ENCODE measurements at regions not wholly inside any gene's neighbourhood (a gene's known extent, or its start where the extent isn't known, plus 50 kb on each side); places are given as distances from the start of the nearest gene placed in this dataset.

DNA sequence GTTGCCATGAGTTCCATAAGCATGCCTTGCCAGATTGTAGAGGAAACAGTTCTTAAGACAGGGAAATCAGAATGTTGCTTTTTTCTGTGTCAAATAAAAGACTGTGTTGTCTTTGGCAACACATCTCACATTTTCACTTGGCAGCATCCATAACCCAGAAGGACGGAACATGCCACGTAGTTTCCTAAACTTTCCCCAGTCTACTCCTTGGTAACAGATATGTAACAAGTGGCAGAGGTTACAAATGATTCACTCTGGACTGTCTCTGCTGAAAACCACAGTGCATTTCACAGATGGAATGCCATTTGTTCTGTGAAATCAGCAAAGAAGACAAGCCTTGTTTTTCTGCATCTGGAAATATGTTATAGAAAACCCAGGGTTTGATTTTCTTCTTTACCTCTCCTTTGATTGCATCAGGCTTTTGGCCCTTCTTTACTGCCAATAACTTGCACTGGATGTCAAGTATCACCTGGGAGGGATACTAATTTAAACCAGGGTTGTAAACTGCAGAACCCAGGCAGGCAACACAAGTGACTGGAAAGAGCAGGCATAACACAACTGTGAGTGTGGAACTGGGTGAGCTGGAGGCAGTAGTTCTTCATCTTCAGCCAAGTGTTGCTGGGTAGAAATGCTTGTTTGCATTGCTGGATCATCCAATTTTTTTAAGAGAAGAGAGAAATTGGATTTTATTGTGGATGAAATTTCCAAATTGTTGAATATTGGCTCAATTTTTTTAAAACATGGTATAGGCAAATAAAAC, 124.4 kb upstream of the FOXB1 start (continued):
- TF ChIP-seq, protein P1, sequence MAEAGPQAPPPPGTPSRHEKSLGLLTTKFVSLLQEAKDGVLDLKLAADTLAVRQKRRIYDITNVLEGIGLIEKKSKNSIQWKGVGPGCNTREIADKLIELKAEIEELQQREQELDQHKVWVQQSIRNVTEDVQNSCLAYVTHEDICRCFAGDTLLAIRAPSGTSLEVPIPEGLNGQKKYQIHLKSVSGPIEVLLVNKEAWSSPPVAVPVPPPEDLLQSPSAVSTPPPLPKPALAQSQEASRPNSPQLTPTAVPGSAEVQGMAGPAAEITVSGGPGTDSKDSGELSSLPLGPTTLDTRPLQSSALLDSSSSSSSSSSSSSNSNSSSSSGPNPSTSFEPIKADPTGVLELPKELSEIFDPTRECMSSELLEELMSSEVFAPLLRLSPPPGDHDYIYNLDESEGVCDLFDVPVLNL (CRISPR knock-in tag; IDR thresholded peaks at IDR 0.05; ENCODE audit: borderline replicate concordance, low read depth), result no peak
- no peak for TF ChIP-seq ZNF219 (CRISPR knock-in tag; IDR thresholded peaks at IDR 0.05; ENCODE audit: borderline replicate concordance)

DNA sequence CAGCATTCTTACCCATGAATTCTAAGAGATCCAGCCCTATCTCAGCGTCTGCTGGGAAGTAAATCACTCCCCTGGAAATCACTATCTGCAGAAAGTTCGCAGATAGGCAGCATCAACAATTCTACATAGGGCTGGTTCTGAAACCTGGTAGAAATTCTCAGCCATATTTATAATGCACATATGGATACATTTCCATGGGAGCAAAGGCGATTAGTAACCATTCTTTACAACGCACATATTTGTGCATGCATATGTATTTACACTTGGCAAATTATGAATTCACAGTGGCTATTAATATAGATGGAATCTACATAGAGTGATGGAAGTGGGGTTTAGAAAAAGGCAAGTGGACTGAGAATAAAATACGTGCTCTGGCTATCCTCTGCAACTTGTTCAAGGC, 128.0 kb upstream of the FOXB1 start:
- no peaks in the 10 kb centered on the region; the same call in 1 of the 2 replicates for H3K27me3 Mint-ChIP-seq (ENCODE audit: low read depth)
- DNase-seq (ENCODE audit: low spot score) (no peak), ATAC-seq (no peak)
- ChIA-PET POLR2A (no interaction called here), CTCF (no interaction called here)
- no peak overlapping the region for H3K4me3 Mint-ChIP-seq
- peaks cover 24% of the 10 kb centered on the region for H3K4me1 Mint-ChIP-seq
- no peak overlapping the region for H3K27ac Mint-ChIP-seq
- no peaks in the 10 kb centered on the region for H3K36me3 Mint-ChIP-seq
- H3K9me3 Mint-ChIP-seq, result no peaks in the 10 kb centered on the region
- TF ChIP-seq, protein P2, sequence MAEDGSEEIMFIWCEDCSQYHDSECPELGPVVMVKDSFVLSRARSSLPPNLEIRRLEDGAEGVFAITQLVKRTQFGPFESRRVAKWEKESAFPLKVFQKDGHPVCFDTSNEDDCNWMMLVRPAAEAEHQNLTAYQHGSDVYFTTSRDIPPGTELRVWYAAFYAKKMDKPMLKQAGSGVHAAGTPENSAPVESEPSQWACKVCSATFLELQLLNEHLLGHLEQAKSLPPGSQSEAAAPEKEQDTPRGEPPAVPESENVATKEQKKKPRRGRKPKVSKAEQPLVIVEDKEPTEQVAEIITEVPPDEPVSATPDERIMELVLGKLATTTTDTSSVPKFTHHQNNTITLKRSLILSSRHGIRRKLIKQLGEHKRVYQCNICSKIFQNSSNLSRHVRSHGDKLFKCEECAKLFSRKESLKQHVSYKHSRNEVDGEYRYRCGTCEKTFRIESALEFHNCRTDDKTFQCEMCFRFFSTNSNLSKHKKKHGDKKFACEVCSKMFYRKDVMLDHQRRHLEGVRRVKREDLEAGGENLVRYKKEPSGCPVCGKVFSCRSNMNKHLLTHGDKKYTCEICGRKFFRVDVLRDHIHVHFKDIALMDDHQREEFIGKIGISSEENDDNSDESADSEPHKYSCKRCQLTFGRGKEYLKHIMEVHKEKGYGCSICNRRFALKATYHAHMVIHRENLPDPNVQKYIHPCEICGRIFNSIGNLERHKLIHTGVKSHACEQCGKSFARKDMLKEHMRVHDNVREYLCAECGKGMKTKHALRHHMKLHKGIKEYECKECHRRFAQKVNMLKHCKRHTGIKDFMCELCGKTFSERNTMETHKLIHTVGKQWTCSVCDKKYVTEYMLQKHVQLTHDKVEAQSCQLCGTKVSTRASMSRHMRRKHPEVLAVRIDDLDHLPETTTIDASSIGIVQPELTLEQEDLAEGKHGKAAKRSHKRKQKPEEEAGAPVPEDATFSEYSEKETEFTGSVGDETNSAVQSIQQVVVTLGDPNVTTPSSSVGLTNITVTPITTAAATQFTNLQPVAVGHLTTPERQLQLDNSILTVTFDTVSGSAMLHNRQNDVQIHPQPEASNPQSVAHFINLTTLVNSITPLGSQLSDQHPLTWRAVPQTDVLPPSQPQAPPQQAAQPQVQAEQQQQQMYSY (CRISPR knock-in tag; IDR thresholded peaks at IDR 0.05), result no peak
- TF ChIP-seq PRRX2 (CRISPR knock-in tag; IDR thresholded peaks at IDR 0.05) (no peak), TEAD4 (CRISPR knock-in tag; IDR thresholded peaks at IDR 0.05) (no peak), CBFB (CRISPR knock-in tag; IDR thresholded peaks at IDR 0.05; ENCODE audit: low read depth) (no peak), GRHL2 (CRISPR knock-in tag; IDR thresholded peaks at IDR 0.05; ENCODE audit: insufficient replicate concordance, severe bottlenecking) (no peak), TP53 (CRISPR knock-in tag; IDR thresholded peaks at IDR 0.05) (no peak), FOXJ3 (CRISPR knock-in tag; IDR thresholded peaks at IDR 0.05; ENCODE audit: borderline replicate concordance) (no peak), RORB (CRISPR knock-in tag; IDR thresholded peaks at IDR 0.05) (no peak)
- TF ChIP-seq, protein P3, sequence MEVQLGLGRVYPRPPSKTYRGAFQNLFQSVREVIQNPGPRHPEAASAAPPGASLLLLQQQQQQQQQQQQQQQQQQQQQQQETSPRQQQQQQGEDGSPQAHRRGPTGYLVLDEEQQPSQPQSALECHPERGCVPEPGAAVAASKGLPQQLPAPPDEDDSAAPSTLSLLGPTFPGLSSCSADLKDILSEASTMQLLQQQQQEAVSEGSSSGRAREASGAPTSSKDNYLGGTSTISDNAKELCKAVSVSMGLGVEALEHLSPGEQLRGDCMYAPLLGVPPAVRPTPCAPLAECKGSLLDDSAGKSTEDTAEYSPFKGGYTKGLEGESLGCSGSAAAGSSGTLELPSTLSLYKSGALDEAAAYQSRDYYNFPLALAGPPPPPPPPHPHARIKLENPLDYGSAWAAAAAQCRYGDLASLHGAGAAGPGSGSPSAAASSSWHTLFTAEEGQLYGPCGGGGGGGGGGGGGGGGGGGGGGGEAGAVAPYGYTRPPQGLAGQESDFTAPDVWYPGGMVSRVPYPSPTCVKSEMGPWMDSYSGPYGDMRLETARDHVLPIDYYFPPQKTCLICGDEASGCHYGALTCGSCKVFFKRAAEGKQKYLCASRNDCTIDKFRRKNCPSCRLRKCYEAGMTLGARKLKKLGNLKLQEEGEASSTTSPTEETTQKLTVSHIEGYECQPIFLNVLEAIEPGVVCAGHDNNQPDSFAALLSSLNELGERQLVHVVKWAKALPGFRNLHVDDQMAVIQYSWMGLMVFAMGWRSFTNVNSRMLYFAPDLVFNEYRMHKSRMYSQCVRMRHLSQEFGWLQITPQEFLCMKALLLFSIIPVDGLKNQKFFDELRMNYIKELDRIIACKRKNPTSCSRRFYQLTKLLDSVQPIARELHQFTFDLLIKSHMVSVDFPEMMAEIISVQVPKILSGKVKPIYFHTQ (CRISPR knock-in tag; IDR thresholded peaks at IDR 0.05), result no peak
- TF ChIP-seq, protein P4, sequence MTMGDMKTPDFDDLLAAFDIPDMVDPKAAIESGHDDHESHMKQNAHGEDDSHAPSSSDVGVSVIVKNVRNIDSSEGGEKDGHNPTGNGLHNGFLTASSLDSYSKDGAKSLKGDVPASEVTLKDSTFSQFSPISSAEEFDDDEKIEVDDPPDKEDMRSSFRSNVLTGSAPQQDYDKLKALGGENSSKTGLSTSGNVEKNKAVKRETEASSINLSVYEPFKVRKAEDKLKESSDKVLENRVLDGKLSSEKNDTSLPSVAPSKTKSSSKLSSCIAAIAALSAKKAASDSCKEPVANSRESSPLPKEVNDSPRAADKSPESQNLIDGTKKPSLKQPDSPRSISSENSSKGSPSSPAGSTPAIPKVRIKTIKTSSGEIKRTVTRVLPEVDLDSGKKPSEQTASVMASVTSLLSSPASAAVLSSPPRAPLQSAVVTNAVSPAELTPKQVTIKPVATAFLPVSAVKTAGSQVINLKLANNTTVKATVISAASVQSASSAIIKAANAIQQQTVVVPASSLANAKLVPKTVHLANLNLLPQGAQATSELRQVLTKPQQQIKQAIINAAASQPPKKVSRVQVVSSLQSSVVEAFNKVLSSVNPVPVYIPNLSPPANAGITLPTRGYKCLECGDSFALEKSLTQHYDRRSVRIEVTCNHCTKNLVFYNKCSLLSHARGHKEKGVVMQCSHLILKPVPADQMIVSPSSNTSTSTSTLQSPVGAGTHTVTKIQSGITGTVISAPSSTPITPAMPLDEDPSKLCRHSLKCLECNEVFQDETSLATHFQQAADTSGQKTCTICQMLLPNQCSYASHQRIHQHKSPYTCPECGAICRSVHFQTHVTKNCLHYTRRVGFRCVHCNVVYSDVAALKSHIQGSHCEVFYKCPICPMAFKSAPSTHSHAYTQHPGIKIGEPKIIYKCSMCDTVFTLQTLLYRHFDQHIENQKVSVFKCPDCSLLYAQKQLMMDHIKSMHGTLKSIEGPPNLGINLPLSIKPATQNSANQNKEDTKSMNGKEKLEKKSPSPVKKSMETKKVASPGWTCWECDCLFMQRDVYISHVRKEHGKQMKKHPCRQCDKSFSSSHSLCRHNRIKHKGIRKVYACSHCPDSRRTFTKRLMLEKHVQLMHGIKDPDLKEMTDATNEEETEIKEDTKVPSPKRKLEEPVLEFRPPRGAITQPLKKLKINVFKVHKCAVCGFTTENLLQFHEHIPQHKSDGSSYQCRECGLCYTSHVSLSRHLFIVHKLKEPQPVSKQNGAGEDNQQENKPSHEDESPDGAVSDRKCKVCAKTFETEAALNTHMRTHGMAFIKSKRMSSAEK (CRISPR knock-in tag; IDR thresholded peaks at IDR 0.05; ENCODE audit: borderline replicate concordance), result no peak
- TF ChIP-seq, protein P5, sequence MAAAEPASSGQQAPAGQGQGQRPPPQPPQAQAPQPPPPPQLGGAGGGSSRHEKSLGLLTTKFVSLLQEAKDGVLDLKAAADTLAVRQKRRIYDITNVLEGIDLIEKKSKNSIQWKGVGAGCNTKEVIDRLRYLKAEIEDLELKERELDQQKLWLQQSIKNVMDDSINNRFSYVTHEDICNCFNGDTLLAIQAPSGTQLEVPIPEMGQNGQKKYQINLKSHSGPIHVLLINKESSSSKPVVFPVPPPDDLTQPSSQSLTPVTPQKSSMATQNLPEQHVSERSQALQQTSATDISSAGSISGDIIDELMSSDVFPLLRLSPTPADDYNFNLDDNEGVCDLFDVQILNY (CRISPR knock-in tag; IDR thresholded peaks at IDR 0.05), result no peak
- TF ChIP-seq, protein P6, sequence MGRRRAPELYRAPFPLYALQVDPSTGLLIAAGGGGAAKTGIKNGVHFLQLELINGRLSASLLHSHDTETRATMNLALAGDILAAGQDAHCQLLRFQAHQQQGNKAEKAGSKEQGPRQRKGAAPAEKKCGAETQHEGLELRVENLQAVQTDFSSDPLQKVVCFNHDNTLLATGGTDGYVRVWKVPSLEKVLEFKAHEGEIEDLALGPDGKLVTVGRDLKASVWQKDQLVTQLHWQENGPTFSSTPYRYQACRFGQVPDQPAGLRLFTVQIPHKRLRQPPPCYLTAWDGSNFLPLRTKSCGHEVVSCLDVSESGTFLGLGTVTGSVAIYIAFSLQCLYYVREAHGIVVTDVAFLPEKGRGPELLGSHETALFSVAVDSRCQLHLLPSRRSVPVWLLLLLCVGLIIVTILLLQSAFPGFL (CRISPR knock-in tag; IDR thresholded peaks at IDR 0.05; ENCODE audit: borderline replicate concordance), result no peak
- TF ChIP-seq, protein P7, sequence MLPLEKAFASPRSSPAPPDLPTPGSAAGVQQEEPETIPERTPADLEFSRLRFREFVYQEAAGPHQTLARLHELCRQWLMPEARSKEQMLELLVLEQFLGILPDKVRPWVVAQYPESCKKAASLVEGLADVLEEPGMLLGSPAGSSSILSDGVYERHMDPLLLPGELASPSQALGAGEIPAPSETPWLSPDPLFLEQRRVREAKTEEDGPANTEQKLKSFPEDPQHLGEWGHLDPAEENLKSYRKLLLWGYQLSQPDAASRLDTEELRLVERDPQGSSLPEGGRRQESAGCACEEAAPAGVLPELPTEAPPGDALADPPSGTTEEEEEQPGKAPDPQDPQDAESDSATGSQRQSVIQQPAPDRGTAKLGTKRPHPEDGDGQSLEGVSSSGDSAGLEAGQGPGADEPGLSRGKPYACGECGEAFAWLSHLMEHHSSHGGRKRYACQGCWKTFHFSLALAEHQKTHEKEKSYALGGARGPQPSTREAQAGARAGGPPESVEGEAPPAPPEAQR (CRISPR knock-in tag; IDR thresholded peaks at IDR 0.05), result no peak
- TF ChIP-seq, protein P8, sequence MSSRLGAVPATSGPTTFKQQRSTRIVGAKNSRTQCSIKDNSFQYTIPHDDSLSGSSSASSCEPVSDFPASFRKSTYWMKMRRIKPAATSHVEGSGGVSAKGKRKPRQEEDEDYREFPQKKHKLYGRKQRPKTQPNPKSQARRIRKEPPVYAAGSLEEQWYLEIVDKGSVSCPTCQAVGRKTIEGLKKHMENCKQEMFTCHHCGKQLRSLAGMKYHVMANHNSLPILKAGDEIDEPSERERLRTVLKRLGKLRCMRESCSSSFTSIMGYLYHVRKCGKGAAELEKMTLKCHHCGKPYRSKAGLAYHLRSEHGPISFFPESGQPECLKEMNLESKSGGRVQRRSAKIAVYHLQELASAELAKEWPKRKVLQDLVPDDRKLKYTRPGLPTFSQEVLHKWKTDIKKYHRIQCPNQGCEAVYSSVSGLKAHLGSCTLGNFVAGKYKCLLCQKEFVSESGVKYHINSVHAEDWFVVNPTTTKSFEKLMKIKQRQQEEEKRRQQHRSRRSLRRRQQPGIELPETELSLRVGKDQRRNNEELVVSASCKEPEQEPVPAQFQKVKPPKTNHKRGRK (CRISPR knock-in tag; IDR thresholded peaks at IDR 0.05; ENCODE audit: borderline replicate concordance), result no peak

Data from WTC11 (cell line).